ENCODE measurements at regions not wholly inside any gene's neighbourhood (a gene's known extent, or its start where the extent isn't known, plus 50 kb on each side); places are given as distances from the start of the nearest gene placed in this dataset.

DNA sequence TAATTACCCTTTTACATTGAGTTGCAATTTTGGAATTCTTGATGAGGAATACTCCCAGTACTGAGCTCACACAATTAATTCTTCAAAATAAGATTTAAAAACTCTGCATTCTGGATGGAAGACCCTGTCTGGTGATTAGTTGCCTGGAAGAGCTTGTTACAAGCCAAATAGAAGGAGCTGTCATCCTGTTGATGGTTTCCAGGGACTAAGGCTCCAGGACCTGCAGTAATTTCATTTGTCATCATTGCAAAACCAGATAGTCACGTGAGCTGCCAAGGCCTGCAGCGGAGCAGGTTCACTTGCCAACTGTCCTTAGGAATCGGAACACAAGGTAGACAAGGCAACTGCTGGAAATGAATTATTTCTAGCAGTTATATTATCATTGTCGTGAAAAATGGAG lies 597.7 kb downstream of the CCDC171 start (continued):
- TF ChIP-seq NRF1 (IDR thresholded peaks at IDR 0.05; ENCODE audit: low read depth, low read length) (no peak), TAF1 (IDR thresholded peaks at IDR 0.05; ENCODE audit: borderline replicate concordance, low read depth, low read length) (no peak), JUND (IDR thresholded peaks at IDR 0.05) (peak; percentile 26; the same call in 1 of the 2 replicates), MXI1 (IDR thresholded peaks at IDR 0.05; ENCODE audit: low read depth, low read length) (peak; percentile 58; the same call in 1 of the 2 replicates), USF2 (IDR thresholded peaks at IDR 0.05; ENCODE audit: borderline replicate concordance, low read depth, low read length) (peak; percentile 71; the same call in 1 of the 2 replicates), GATA2 (CRISPR knock-in tag; IDR thresholded peaks at IDR 0.05) (peak; percentile 80), NFIC (IDR thresholded peaks at IDR 0.05; ENCODE audit: borderline replicate concordance) (peak; percentile 55; the same call in 1 of the 2 replicates)
- TF ChIP-seq, protein P1, sequence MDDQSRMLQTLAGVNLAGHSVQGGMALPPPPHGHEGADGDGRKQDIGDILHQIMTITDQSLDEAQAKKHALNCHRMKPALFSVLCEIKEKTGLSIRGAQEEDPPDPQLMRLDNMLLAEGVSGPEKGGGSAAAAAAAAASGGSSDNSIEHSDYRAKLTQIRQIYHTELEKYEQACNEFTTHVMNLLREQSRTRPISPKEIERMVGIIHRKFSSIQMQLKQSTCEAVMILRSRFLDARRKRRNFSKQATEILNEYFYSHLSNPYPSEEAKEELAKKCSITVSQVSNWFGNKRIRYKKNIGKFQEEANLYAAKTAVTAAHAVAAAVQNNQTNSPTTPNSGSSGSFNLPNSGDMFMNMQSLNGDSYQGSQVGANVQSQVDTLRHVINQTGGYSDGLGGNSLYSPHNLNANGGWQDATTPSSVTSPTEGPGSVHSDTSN (IDR thresholded peaks at IDR 0.05): peak; percentile 94

DNA sequence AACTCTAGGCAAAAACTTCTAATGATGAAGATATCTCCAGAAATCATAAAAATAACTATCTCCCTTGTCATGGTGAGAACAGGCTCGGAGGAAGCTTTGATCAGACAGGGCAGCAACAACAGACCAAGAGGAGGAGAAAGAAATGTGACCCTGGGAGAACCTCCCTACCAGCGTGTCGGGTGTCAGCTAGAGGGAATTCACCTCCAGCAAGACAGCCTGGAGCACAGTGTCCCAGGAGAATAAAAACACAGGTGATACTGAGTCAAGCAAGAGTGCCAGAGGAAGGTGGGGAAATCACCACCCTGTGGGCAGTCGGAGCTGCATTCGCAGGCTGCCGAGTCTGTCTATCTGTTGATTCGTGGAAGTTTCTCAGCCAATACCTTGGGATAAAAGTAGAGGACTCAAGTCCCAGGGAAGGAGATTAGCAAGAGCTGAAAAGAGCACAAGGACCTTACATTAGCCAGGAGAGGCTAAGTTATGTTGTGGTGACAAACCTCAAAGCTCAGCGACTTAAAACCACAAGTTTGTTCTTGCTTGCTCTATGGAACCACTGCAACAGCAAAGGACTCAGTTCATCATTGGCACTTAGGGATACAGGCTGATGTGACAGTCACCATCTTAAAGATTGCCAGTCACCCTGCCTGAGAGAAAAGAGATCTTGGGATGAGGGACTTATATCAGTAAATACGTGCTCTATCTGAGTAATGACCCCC lies 598.3 kb downstream of the CCDC171 start:
- H3K4me2 ChIP-seq: 0 out of 2 replicates have a peak overlapping the region, but pooled peaks have one; percentile 8
- ChIA-PET POLR2A (interaction anchor here (0.7 kb wide), 1 partner anchor 172 kb away, joined by 3 read pairs; no protein-coding TSS in a partner anchor), CTCF (interaction anchor here (1.0 to 1.4 kb wide), 3 partner anchors 10 to 377 kb away, joined by 3 to 4 read pairs (median 3); no protein-coding TSS in a partner anchor)
- no peaks in the 10 kb centered on the region for H3F3A ChIP-seq (replicated peaks; ENCODE audit: insufficient read depth)
- no peak overlapping the region for H2AFZ ChIP-seq (ENCODE audit: low read depth)
- 71% methylated on average over 9 of the region's 9 CpGs for WGBS (ENCODE audit: low lambda C conversion rate)
- H4K20me1 ChIP-seq (ENCODE audit: insufficient read depth): no peaks in the 10 kb centered on the region
- no peaks in the 10 kb centered on the region for H3K36me3 ChIP-seq (replicated peaks in 1 of 2; ENCODE audit: control insufficient read depth in 1 of 2, insufficient read depth in 2 of 2, low read length in 1 of 2)
- H3K27ac ChIP-seq (ENCODE audit: low read depth in 2 of 2, low read length in 1 of 2): peak overlapping the region in 1 of 2 experiments; percentile 83; a peak in 2 of 4 replicates
- peaks cover 0 to 21% of the 10 kb centered on the region in 2 experiments; a peak in 3 of 4 replicates for H3K4me1 ChIP-seq (ENCODE audit: control insufficient read depth in 1 of 2, insufficient read depth in 2 of 2, low read depth in 1 of 2, low read length in 1 of 2)
- TF ChIP-seq NFIC (IDR thresholded peaks at IDR 0.05; ENCODE audit: borderline replicate concordance): no peak
- TF ChIP-seq, protein P2, sequence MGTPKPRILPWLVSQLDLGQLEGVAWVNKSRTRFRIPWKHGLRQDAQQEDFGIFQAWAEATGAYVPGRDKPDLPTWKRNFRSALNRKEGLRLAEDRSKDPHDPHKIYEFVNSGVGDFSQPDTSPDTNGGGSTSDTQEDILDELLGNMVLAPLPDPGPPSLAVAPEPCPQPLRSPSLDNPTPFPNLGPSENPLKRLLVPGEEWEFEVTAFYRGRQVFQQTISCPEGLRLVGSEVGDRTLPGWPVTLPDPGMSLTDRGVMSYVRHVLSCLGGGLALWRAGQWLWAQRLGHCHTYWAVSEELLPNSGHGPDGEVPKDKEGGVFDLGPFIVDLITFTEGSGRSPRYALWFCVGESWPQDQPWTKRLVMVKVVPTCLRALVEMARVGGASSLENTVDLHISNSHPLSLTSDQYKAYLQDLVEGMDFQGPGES (IDR thresholded peaks at IDR 0.05; ENCODE audit: low read depth, low read length): no peak
- no peaks in the 10 kb centered on the region for H3K27me3 ChIP-seq (ENCODE audit: insufficient read depth)
- DNase-seq: peak; percentile 35
- no peaks in the 10 kb centered on the region for H3K9me3 ChIP-seq
- no peaks in the 10 kb centered on the region for H3K9me2 ChIP-seq
- no peak overlapping the region for H3K9ac ChIP-seq
- no peaks in the 10 kb centered on the region for H3K79me2 ChIP-seq (ENCODE audit: insufficient read depth)
- H3K4me3 ChIP-seq (ENCODE audit: low read depth in 2 of 2, low read length in 1 of 2): no peak overlapping the region

Measured in SK-N-SH (cell line).